CD4-positive, alpha-beta T cell (primary cell): ENCODE measurements at regions not wholly inside any gene's neighbourhood (a gene's known extent, or its start where the extent isn't known, plus 50 kb on each side); places are given as distances from the start of the nearest gene placed in this dataset.
"Not testable (repeated sequence)": the region's sequence is repeated elsewhere in the genome, so short reads cannot be mapped to it uniquely, and the experiment has no call there.

Source experiments
- ATAC-seq: fragments of 200-7000 bp; cut with Tn5 transposase; one replicate; pipeline ENCODE4 v1.10.0; 2022; ENCODE audit warnings: mild to moderate bottlenecking; ENCODE audit not compliant: poor library complexity
- CTCF ChIA-PET: fragments of 350-600 bp; sonication (Branson Sonifier 250); formaldehyde crosslinking; loops from one replicate; lab custom pipeline; 2021; ENCODE audit warnings: antibody characterized with exemption, inconsistent platforms; lab: Charles Lee
- POLR2A ChIA-PET: fragments of 350-600 bp; sonication (Branson Sonifier 250); formaldehyde crosslinking; loops from one replicate; lab custom pipeline; 2021; ENCODE audit warnings: antibody characterized with exemption, inconsistent platforms; lab: Charles Lee
- DNase-seq, 14 experiments: peaks; one replicate each; pipeline ENCODE4 v3.0.0-alpha.2; 2013 to 2020; ENCODE audit warnings: mixed read lengths in 2 of 14
- H3K27ac ChIP-seq, 2 donors: one replicate each; pipeline versions ENCODE4 v1.5.1 to v1.7.0; 2013; ENCODE audit warnings: low read length in 2 of 2, low read depth in 1 of 2, mild to moderate bottlenecking in 1 of 2
- H3K27me3 ChIP-seq, 2 experiments: 1 replicate in 1 of 2; 2 replicates in 1 of 2; pipeline versions ENCODE4 v1.6.1 to v1.7.0; 2013; ENCODE audit warnings: low read length in 2 of 2, control low read depth in 1 of 2, mild to moderate bottlenecking in 1 of 2, moderate library complexity in 1 of 2; ENCODE audit not compliant: insufficient read depth in 2 of 2, control insufficient read depth in 1 of 2
- H3K36me3 ChIP-seq: one replicate; pipeline ENCODE4 v1.6.1; 2013; ENCODE audit warnings: low read length, control low read depth; ENCODE audit not compliant: insufficient read depth
- H3K4me1 ChIP-seq: one replicate; pipeline ENCODE4 v1.6.1; 2013; ENCODE audit warnings: low read length, control low read depth; ENCODE audit not compliant: insufficient read depth
- H3K4me3 ChIP-seq: one replicate; pipeline ENCODE4 v1.5.1; 2013; ENCODE audit warnings: mild to moderate bottlenecking, low read length, moderate library complexity
- H3K9me3 ChIP-seq, 2 experiments: 1 replicate in 1 of 2; 2 replicates in 1 of 2; pipeline versions ENCODE4 v1.6.1 to v1.7.0; 2013; ENCODE audit warnings: low read length in 2 of 2, mild to moderate bottlenecking in 2 of 2, control low read depth in 1 of 2, moderate library complexity in 1 of 2; ENCODE audit not compliant: control insufficient read depth in 1 of 2, insufficient read depth in 1 of 2
- H3K27ac Mint-ChIP-seq: one replicate; pipeline ENCODE4 v1.8.0; 2020; ENCODE audit warnings: mixed read lengths
- H3K27me3 Mint-ChIP-seq: one replicate; pipeline ENCODE4 v1.8.0; 2021; ENCODE audit warnings: mixed read lengths
- H3K36me3 Mint-ChIP-seq: one replicate; pipeline ENCODE4 v1.8.0; 2021; ENCODE audit warnings: low read depth, mixed read lengths
- H3K4me1 Mint-ChIP-seq: one replicate; pipeline ENCODE4 v1.8.0; 2021; ENCODE audit warnings: low read depth, mixed read lengths
- H3K4me3 Mint-ChIP-seq: one replicate; pipeline ENCODE4 v1.8.0; 2020; ENCODE audit warnings: mild to moderate bottlenecking, mixed read lengths
- H3K9me3 Mint-ChIP-seq: one replicate; pipeline ENCODE4 v1.8.0; 2020; ENCODE audit warnings: mixed read lengths
- intact Hi-C, 2 experiments: fragments of 100-400 bp; cut with DNase I in 1 of 2; cut with micrococcal nuclease in 1 of 2; formaldehyde crosslinking; loops; one replicate each; pipeline versions ENCODE4 v1.15.1 to v1.9.0; 2023 to 2025; cut with DNase I, micrococcal nuclease
- TF ChIP-seq, protein P1 (sequence below): fragments of 200-600 bp; IDR thresholded peaks from one replicate; pipeline ENCODE4 v1.8.0; 2022; ENCODE audit warnings: antibody characterized with exemption, mild to moderate bottlenecking

- no peak overlapping the region for H3K4me3 Mint-ChIP-seq
- H3K27me3 ChIP-seq: peaks cover 0 to 9% of the 10 kb centered on the region in 2 experiments
- H3K4me3 ChIP-seq: no peak overlapping the region
- ChIA-PET CTCF (no interaction called here), POLR2A (no interaction called here)
- ATAC-seq (no peak), DNase-seq (no peak)
- TF ChIP-seq, protein P1, sequence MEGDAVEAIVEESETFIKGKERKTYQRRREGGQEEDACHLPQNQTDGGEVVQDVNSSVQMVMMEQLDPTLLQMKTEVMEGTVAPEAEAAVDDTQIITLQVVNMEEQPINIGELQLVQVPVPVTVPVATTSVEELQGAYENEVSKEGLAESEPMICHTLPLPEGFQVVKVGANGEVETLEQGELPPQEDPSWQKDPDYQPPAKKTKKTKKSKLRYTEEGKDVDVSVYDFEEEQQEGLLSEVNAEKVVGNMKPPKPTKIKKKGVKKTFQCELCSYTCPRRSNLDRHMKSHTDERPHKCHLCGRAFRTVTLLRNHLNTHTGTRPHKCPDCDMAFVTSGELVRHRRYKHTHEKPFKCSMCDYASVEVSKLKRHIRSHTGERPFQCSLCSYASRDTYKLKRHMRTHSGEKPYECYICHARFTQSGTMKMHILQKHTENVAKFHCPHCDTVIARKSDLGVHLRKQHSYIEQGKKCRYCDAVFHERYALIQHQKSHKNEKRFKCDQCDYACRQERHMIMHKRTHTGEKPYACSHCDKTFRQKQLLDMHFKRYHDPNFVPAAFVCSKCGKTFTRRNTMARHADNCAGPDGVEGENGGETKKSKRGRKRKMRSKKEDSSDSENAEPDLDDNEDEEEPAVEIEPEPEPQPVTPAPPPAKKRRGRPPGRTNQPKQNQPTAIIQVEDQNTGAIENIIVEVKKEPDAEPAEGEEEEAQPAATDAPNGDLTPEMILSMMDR: no peak
- H3K27ac Mint-ChIP-seq: no peak overlapping the region
- no peaks in the 10 kb centered on the region for H3K9me3 Mint-ChIP-seq
- no peak overlapping the region for H3K27ac ChIP-seq
- H3K9me3 ChIP-seq: no peaks in the 10 kb centered on the region
- H3K4me1 ChIP-seq: no peaks in the 10 kb centered on the region
- no peaks in the 10 kb centered on the region for H3K36me3 ChIP-seq
- peaks cover 14% of the 10 kb centered on the region for H3K27me3 Mint-ChIP-seq
- intact Hi-C loops: no loop called here
- H3K36me3 Mint-ChIP-seq: no peaks in the 10 kb centered on the region
- H3K4me1 Mint-ChIP-seq: no peaks in the 10 kb centered on the region
Observed at GRCh38 chr1:14426854-14427253, 171.6 kb upstream of the KAZN start.

DNA sequence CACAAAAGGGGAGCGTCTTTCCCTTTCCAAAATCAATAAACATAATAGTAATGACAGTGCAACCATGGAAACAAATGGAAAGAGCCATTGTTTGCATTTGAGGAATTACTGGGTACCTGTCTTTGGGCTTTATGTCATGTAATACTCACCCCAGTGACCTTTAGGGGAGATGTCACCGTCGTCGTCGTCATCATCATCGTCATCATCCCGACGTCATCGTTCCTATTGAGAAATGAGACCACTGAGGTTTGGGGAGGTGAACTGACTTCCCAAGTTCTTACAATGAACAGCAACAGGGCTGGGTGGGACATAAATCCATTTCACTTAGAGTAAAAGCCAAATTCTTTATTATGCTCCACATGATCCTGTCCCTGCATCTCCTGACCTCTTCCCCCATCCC lies 168.9 kb upstream of the KAZN start:
- intact Hi-C loops: no loop called here
- Histone ChIP-seq H3K36me3 (no peaks in the 10 kb centered on the region), H3K27ac (no peak overlapping the region), H3K4me1 (no peaks in the 10 kb centered on the region), H3K9me3 (no peaks in the 10 kb centered on the region), H3K27me3 (peaks cover 0 to 7% of the 10 kb centered on the region in 2 experiments), H3K4me3 (no peak overlapping the region)
- H3K9me3 Mint-ChIP-seq: no peaks in the 10 kb centered on the region
- DNase-seq (no peak), ATAC-seq (no peak)
- H3K27me3 Mint-ChIP-seq: peaks cover 7% of the 10 kb centered on the region
- POLR2A ChIA-PET: no interaction called here
- H3K27ac Mint-ChIP-seq: no peak overlapping the region
- H3K4me3 Mint-ChIP-seq: no peak overlapping the region
- no peaks in the 10 kb centered on the region for H3K4me1 Mint-ChIP-seq
- TF ChIP-seq, protein P1: no peak
- H3K36me3 Mint-ChIP-seq: no peaks in the 10 kb centered on the region
- CTCF ChIA-PET: no interaction called here

GRCh38 chr1:14432728-14433127 lies 165.8 kb upstream of the KAZN start:
- H3K9me3 Mint-ChIP-seq, H3K27ac ChIP-seq, H3K9me3 ChIP-seq, H3K27me3 ChIP-seq, H3K36me3 Mint-ChIP-seq, H3K27ac Mint-ChIP-seq, H3K4me3 ChIP-seq, H3K4me1 ChIP-seq, DNase-seq, H3K4me1 Mint-ChIP-seq, ATAC-seq, H3K27me3 Mint-ChIP-seq, intact Hi-C loops, H3K36me3 ChIP-seq, H3K4me3 Mint-ChIP-seq, CTCF ChIA-PET, POLR2A ChIA-PET: not testable (repeated sequence)

- no peaks in the 10 kb centered on the region for H3K4me1 ChIP-seq
- Mint-ChIP-seq H3K36me3 (no peaks in the 10 kb centered on the region), H3K9me3 (no peaks in the 10 kb centered on the region), H3K4me3 (no peak overlapping the region), H3K27me3 (no peaks in the 10 kb centered on the region), H3K27ac (no peak overlapping the region), H3K4me1 (no peaks in the 10 kb centered on the region)
- CTCF ChIA-PET: no interaction called here
- TF ChIP-seq, protein P1: no peak
- no peak for DNase-seq
- no peak overlapping the region for H3K4me3 ChIP-seq
- H3K27me3 ChIP-seq: peaks cover 0 to under 1% of the 10 kb centered on the region in 2 experiments
- intact Hi-C loops: no loop called here
- POLR2A ChIA-PET: no interaction called here
- H3K27ac ChIP-seq: no peak overlapping the region
- no peaks in the 10 kb centered on the region for H3K9me3 ChIP-seq
- ATAC-seq: no peak
- no peaks in the 10 kb centered on the region for H3K36me3 ChIP-seq
Observed at GRCh38 chr1:14435368-14436023, 163.0 kb upstream of the KAZN start.
